NT2/D1 (cell line): ENCODE measurements at regions not wholly inside any gene's neighbourhood (a gene's known extent, or its start where the extent isn't known, plus 50 kb on each side); places are given as distances from the start of the nearest gene placed in this dataset.

Source experiments
- SUZ12 ChIP-seq: IDR thresholded peaks from 2 replicates; pipeline ENCODE4 v1.6.1; 2011; ENCODE audit not compliant: insufficient read length, insufficient read depth; ENCODE audit errors: extremely low read depth
- YY1 ChIP-seq: IDR thresholded peaks from 2 replicates; pipeline ENCODE4 v1.6.1; 2011; ENCODE audit not compliant: insufficient read length, insufficient read depth
- ZNF274 ChIP-seq: IDR thresholded peaks from 2 replicates; pipeline ENCODE4 v1.6.1; 2011; ENCODE audit warnings: mild to moderate bottlenecking, low read depth, low read length

- TF ChIP-seq ZNF274 = no peak
- TF ChIP-seq SUZ12 = no peak
- TF ChIP-seq YY1 = no peak
Measured at GRCh38 chr3:43858294-43858701, 167.6 kb downstream of the ABHD5 start.
